CD4-positive, alpha-beta T cell (primary cell): ENCODE measurements at regions not wholly inside any gene's neighbourhood (a gene's known extent, or its start where the extent isn't known, plus 50 kb on each side); places are given as distances from the start of the nearest gene placed in this dataset.

Experiments
- ATAC-seq: fragments of 200-7000 bp; cut with Tn5 transposase; one replicate; pipeline ENCODE4 v1.10.0; 2022; ENCODE audit warnings: mild to moderate bottlenecking; ENCODE audit not compliant: poor library complexity
- CTCF ChIA-PET: fragments of 350-600 bp; sonication (Branson Sonifier 250); formaldehyde crosslinking; loops from one replicate; lab custom pipeline; 2021; ENCODE audit warnings: antibody characterized with exemption, inconsistent platforms; lab: Charles Lee
- POLR2A ChIA-PET: fragments of 350-600 bp; sonication (Branson Sonifier 250); formaldehyde crosslinking; loops from one replicate; lab custom pipeline; 2021; ENCODE audit warnings: antibody characterized with exemption, inconsistent platforms; lab: Charles Lee
- DNase-seq, 14 experiments: peaks; one replicate each; pipeline ENCODE4 v3.0.0-alpha.2; 2013 to 2020; ENCODE audit warnings: mixed read lengths in 2 of 14
- H3K27ac ChIP-seq, 2 donors: one replicate each; pipeline versions ENCODE4 v1.5.1 to v1.7.0; 2013; ENCODE audit warnings: low read length in 2 of 2, low read depth in 1 of 2, mild to moderate bottlenecking in 1 of 2
- H3K27me3 ChIP-seq, 2 experiments: 1 replicate in 1 of 2; 2 replicates in 1 of 2; pipeline versions ENCODE4 v1.6.1 to v1.7.0; 2013; ENCODE audit warnings: low read length in 2 of 2, control low read depth in 1 of 2, mild to moderate bottlenecking in 1 of 2, moderate library complexity in 1 of 2; ENCODE audit not compliant: insufficient read depth in 2 of 2, control insufficient read depth in 1 of 2
- H3K36me3 ChIP-seq: one replicate; pipeline ENCODE4 v1.6.1; 2013; ENCODE audit warnings: low read length, control low read depth; ENCODE audit not compliant: insufficient read depth
- H3K4me1 ChIP-seq: one replicate; pipeline ENCODE4 v1.6.1; 2013; ENCODE audit warnings: low read length, control low read depth; ENCODE audit not compliant: insufficient read depth
- H3K4me3 ChIP-seq: one replicate; pipeline ENCODE4 v1.5.1; 2013; ENCODE audit warnings: mild to moderate bottlenecking, low read length, moderate library complexity
- H3K9me3 ChIP-seq, 2 experiments: 1 replicate in 1 of 2; 2 replicates in 1 of 2; pipeline versions ENCODE4 v1.6.1 to v1.7.0; 2013; ENCODE audit warnings: low read length in 2 of 2, mild to moderate bottlenecking in 2 of 2, control low read depth in 1 of 2, moderate library complexity in 1 of 2; ENCODE audit not compliant: control insufficient read depth in 1 of 2, insufficient read depth in 1 of 2
- H3K27ac Mint-ChIP-seq: one replicate; pipeline ENCODE4 v1.8.0; 2020; ENCODE audit warnings: mixed read lengths
- H3K27me3 Mint-ChIP-seq: one replicate; pipeline ENCODE4 v1.8.0; 2021; ENCODE audit warnings: mixed read lengths
- H3K36me3 Mint-ChIP-seq: one replicate; pipeline ENCODE4 v1.8.0; 2021; ENCODE audit warnings: low read depth, mixed read lengths
- H3K4me1 Mint-ChIP-seq: one replicate; pipeline ENCODE4 v1.8.0; 2021; ENCODE audit warnings: low read depth, mixed read lengths
- H3K4me3 Mint-ChIP-seq: one replicate; pipeline ENCODE4 v1.8.0; 2020; ENCODE audit warnings: mild to moderate bottlenecking, mixed read lengths
- H3K9me3 Mint-ChIP-seq: one replicate; pipeline ENCODE4 v1.8.0; 2020; ENCODE audit warnings: mixed read lengths
- CTCF ChIP-seq: fragments of 200-600 bp; IDR thresholded peaks from one replicate; pipeline ENCODE4 v1.8.0; 2022; ENCODE audit warnings: antibody characterized with exemption, mild to moderate bottlenecking
- intact Hi-C, 2 experiments: fragments of 100-400 bp; cut with DNase I in 1 of 2; cut with micrococcal nuclease in 1 of 2; formaldehyde crosslinking; loops; one replicate each; pipeline versions ENCODE4 v1.15.1 to v1.9.0; 2023 to 2025; cut with DNase I, micrococcal nuclease

GRCh38 chr5:117681431-117682254 is 1107.0 kb upstream of the SEMA6A start:
- no peak overlapping the region for H3K27ac Mint-ChIP-seq

GRCh38 chr5:117680426-117680825 is 1105.8 kb upstream of the SEMA6A start:
- H3K4me1 Mint-ChIP-seq: no peaks in the 10 kb centered on the region
- no peak for TF ChIP-seq CTCF
- CTCF ChIA-PET: no interaction called here
- intact Hi-C loops: no loop called here
- no peak for DNase-seq
- Histone ChIP-seq H3K27ac (no peak overlapping the region), H3K27me3 (no peaks in the 10 kb centered on the region), H3K4me3 (no peak overlapping the region), H3K36me3 (no peaks in the 10 kb centered on the region), H3K4me1 (no peaks in the 10 kb centered on the region), H3K9me3 (no peaks in the 10 kb centered on the region)
- POLR2A ChIA-PET: no interaction called here
- peaks cover 5% of the 10 kb centered on the region for H3K9me3 Mint-ChIP-seq
- no peaks in the 10 kb centered on the region for H3K27me3 Mint-ChIP-seq
- no peaks in the 10 kb centered on the region for H3K36me3 Mint-ChIP-seq
- H3K4me3 Mint-ChIP-seq: no peak overlapping the region
- no peak for ATAC-seq
- no peak overlapping the region for H3K27ac Mint-ChIP-seq

More at GRCh38 chr5:117681431-117682254, 1107.0 kb upstream of the SEMA6A start:
- peaks cover 6% of the 10 kb centered on the region for H3K9me3 Mint-ChIP-seq
- Histone ChIP-seq H3K9me3 (no peaks in the 10 kb centered on the region), H3K27me3 (no peaks in the 10 kb centered on the region), H3K36me3 (no peaks in the 10 kb centered on the region), H3K4me3 (no peak overlapping the region), H3K4me1 (no peaks in the 10 kb centered on the region), H3K27ac (no peak overlapping the region)
- H3K36me3 Mint-ChIP-seq: no peaks in the 10 kb centered on the region
- no peak overlapping the region for H3K4me3 Mint-ChIP-seq
- no peak for TF ChIP-seq CTCF
- H3K4me1 Mint-ChIP-seq: no peaks in the 10 kb centered on the region
- ChIA-PET CTCF (no interaction called here), POLR2A (no interaction called here)
- DNase-seq (no peak), ATAC-seq (no peak)
- intact Hi-C loops: no loop called here
- H3K27me3 Mint-ChIP-seq: no peaks in the 10 kb centered on the region

GRCh38 chr5:117679046-117679445 is 1104.4 kb upstream of the SEMA6A start:
- POLR2A ChIA-PET: no interaction called here
- Mint-ChIP-seq H3K36me3 (no peaks in the 10 kb centered on the region), H3K9me3 (peaks cover 5% of the 10 kb centered on the region), H3K27me3 (no peaks in the 10 kb centered on the region), H3K27ac (no peak overlapping the region), H3K4me1 (no peaks in the 10 kb centered on the region), H3K4me3 (no peak overlapping the region)
- no peaks in the 10 kb centered on the region for H3K36me3 ChIP-seq
- no peaks in the 10 kb centered on the region for H3K9me3 ChIP-seq
- TF ChIP-seq CTCF: no peak
- DNase-seq: no peak
- H3K4me1 ChIP-seq: no peaks in the 10 kb centered on the region
- CTCF ChIA-PET: no interaction called here
- no peak overlapping the region for H3K4me3 ChIP-seq
- H3K27me3 ChIP-seq: no peaks in the 10 kb centered on the region
- ATAC-seq: no peak
- intact Hi-C loops: no loop called here
- H3K27ac ChIP-seq: no peak overlapping the region
